GM12875 (cell line): ENCODE measurements at regions not wholly inside any gene's neighbourhood (a gene's known extent, or its start where the extent isn't known, plus 50 kb on each side); places are given as distances from the start of the nearest gene placed in this dataset.
"Not testable (repeated sequence)": the region's sequence is repeated elsewhere in the genome, so short reads cannot be mapped to it uniquely, and the experiment has no call there.

Experiments
- H3K4me3 ChIP-seq: one replicate; pipeline ENCODE4 v1.5.1; 2011; ENCODE audit warnings: low read depth, low read length, control low read depth
- TF ChIP-seq, protein P1 (sequence below): IDR thresholded peaks from 2 replicates; pipeline ENCODE4 v1.5.1; 2011; ENCODE audit warnings: low read depth, mild to moderate bottlenecking, control low read depth, inconsistent platforms, low read length, moderate library complexity, borderline replicate concordance; ENCODE audit not compliant: insufficient read depth

- no peak overlapping the region for H3K4me3 ChIP-seq
- TF ChIP-seq, protein P1, sequence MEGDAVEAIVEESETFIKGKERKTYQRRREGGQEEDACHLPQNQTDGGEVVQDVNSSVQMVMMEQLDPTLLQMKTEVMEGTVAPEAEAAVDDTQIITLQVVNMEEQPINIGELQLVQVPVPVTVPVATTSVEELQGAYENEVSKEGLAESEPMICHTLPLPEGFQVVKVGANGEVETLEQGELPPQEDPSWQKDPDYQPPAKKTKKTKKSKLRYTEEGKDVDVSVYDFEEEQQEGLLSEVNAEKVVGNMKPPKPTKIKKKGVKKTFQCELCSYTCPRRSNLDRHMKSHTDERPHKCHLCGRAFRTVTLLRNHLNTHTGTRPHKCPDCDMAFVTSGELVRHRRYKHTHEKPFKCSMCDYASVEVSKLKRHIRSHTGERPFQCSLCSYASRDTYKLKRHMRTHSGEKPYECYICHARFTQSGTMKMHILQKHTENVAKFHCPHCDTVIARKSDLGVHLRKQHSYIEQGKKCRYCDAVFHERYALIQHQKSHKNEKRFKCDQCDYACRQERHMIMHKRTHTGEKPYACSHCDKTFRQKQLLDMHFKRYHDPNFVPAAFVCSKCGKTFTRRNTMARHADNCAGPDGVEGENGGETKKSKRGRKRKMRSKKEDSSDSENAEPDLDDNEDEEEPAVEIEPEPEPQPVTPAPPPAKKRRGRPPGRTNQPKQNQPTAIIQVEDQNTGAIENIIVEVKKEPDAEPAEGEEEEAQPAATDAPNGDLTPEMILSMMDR: no peak
Observed at GRCh38 chr3:22735373-22735772, 467.8 kb upstream of the UBE2E2 start.

DNA sequence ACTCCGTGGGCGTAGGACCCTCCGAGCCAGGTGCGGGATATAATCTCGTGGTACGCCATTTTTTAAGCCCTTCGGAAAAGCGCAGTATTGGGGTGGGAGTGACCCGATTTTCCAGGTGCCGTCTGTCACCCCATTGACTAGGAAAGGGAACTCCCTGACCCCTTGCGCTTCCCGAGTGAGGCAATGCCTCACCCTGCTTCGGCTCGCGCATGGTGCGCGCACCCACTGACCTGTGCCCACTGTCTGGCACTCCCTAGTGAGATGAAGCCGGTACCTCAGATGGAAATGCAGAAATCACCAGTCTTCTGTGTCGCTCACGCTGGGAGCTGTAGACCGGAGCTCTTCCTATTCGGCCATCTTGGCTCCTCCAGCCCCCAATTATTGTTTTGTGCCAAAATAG is 459.7 kb upstream of the UBE2E2 start:
- H3K4me3 ChIP-seq: not testable (repeated sequence)

DNA sequence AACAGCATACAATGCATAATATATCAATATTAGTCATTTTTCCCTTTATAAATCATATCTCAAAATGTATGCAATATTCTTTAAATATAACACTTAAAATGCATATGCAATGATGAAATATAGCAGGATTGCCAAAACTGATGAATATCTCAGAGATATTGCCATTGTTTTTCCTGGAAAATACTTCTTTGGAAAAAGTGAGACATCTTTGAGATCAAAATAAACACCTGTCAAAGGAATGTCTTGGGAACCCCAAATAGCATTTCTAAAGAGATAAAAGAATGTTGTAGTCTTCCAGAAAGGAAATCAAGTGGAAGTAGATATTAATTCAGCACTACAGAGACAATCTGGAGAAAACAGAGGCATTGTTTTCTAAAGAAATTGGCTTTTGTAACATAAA is 457.8 kb upstream of the UBE2E2 start:
- H3K4me3 ChIP-seq: no peak overlapping the region
- TF ChIP-seq, protein P1: no peak

- H3K4me3 ChIP-seq: no peak overlapping the region
- TF ChIP-seq, protein P1: no peak
Observed at GRCh38 chr3:22746221-22746620, 456.9 kb upstream of the UBE2E2 start.

- H3K4me3 ChIP-seq: no peak overlapping the region
Observed at GRCh38 chr3:22748453-22749045, 454.6 kb upstream of the UBE2E2 start.

DNA sequence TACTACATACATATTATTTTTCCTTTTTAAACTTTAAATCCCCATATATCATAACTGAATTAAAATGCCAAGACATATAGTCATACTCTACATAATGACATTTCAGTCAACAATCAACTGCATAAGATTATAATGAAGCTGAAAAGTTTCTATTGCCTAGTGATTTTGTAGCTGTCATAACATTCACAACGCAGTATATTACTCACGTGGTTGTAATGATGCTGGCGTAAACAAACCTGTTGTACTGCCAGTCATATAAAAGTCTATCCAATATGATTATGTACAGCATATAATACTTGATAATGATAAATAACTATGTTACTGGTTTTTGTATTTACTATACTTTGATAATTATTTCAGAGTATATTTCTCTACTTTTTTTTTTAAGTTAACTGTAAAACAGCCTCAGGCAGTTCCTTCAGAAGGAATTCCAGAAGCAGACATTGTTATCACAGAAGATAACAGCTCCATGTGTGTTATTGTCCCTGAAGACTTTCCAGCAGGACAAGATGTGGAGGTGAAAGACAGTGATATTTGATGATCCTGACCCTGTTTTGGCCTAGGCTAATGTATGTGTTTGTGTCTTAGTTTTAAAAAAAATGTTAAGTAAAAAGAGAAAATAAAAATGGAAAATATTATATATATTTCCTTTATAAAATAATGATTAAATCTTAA is 443.4 kb upstream of the UBE2E2 start:
- H3K4me3 ChIP-seq: no peak overlapping the region
- TF ChIP-seq, protein P1: no peak

More at GRCh38 chr3:22748453-22749045, 454.6 kb upstream of the UBE2E2 start:
- TF ChIP-seq, protein P1: no peak

DNA sequence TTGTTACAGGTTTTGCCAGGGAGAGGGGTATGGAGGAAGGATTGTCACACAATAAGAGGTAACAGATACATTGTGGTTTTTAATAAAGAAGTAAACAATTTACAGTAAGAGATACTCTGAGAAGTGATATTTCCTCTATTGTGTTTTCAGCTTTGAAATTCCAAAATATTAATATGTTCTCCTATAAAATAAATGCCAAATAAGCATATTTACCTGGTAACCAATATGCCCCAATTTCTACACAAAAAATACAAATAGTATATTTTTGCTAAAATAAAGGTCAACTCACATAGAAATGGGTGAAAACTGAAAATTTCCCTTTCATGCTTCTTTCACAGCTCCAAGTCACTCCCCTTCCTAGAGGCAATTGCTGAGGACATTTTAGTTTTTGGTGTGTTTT is 437.4 kb upstream of the UBE2E2 start:
- H3K4me3 ChIP-seq: no peak overlapping the region
- TF ChIP-seq, protein P1: no peak
